ENCODE measurements at regions not wholly inside any gene's neighbourhood (a gene's known extent, or its start where the extent isn't known, plus 50 kb on each side); places are given as distances from the start of the nearest gene placed in this dataset.

GRCh38 chr12:87820524-87821202 lies 208.5 kb downstream of the C12orf50 start:
- Histone ChIP-seq H3K4me1 (ENCODE audit: control insufficient read depth in 1 of 2, insufficient read depth in 1 of 2, low read depth in 1 of 2, low read length in 1 of 2) (no peaks in the 10 kb centered on the region), H3K27ac (no peak overlapping the region), H3K27me3 (no peaks in the 10 kb centered on the region), H3K4me3 (ENCODE audit: low read depth in 1 of 2, low read length in 1 of 2) (no peak overlapping the region), H3K36me3 (no peaks in the 10 kb centered on the region), H3K9me3 (no peaks in the 10 kb centered on the region)
- no peak for TF ChIP-seq CTCF (IDR thresholded peaks at IDR 0.05)

GRCh38 chr12:87818441-87818840 lies 210.8 kb downstream of the C12orf50 start:
- no peaks in the 10 kb centered on the region for H3K4me1 ChIP-seq (ENCODE audit: control insufficient read depth in 1 of 2, insufficient read depth in 1 of 2, low read depth in 1 of 2, low read length in 1 of 2)
- H3K27me3 ChIP-seq = no peaks in the 10 kb centered on the region
- H3K4me3 ChIP-seq (ENCODE audit: low read depth in 1 of 2, low read length in 1 of 2) = no peak overlapping the region
- H3K36me3 ChIP-seq = no peaks in the 10 kb centered on the region
- H3K27ac ChIP-seq = no peak overlapping the region
- H3K9me3 ChIP-seq = no peaks in the 10 kb centered on the region
- no peak for TF ChIP-seq CTCF (IDR thresholded peaks at IDR 0.05)

- Histone ChIP-seq H3K4me3 (ENCODE audit: low read depth in 1 of 2, low read length in 1 of 2) (no peak overlapping the region), H3K9me3 (no peaks in the 10 kb centered on the region)
- no peak for TF ChIP-seq CTCF (IDR thresholded peaks at IDR 0.05)
These were observed 213.2 kb downstream of the C12orf50 start for GRCh38 chr12:87815771-87816585.

GRCh38 chr12:87814625-87815024 lies 214.6 kb downstream of the C12orf50 start:
- H3K4me1 ChIP-seq (ENCODE audit: control insufficient read depth in 1 of 2, insufficient read depth in 1 of 2, low read depth in 1 of 2, low read length in 1 of 2) = no peaks in the 10 kb centered on the region
- no peak overlapping the region for H3K27ac ChIP-seq
- H3K4me3 ChIP-seq (ENCODE audit: low read depth in 1 of 2, low read length in 1 of 2) = no peak overlapping the region
- TF ChIP-seq CTCF (IDR thresholded peaks at IDR 0.05) = no peak
- H3K9me3 ChIP-seq = no peaks in the 10 kb centered on the region
- H3K36me3 ChIP-seq = no peaks in the 10 kb centered on the region
- no peaks in the 10 kb centered on the region for H3K27me3 ChIP-seq

More at GRCh38 chr12:87815771-87816585, 213.2 kb downstream of the C12orf50 start:
- Histone ChIP-seq H3K36me3 (no peaks in the 10 kb centered on the region), H3K27ac (no peak overlapping the region), H3K27me3 (no peaks in the 10 kb centered on the region), H3K4me1 (ENCODE audit: control insufficient read depth in 1 of 2, insufficient read depth in 1 of 2, low read depth in 1 of 2, low read length in 1 of 2) (no peaks in the 10 kb centered on the region)

- Histone ChIP-seq H3K27ac (no peak overlapping the region), H3K36me3 (no peaks in the 10 kb centered on the region), H3K9me3 (no peaks in the 10 kb centered on the region), H3K4me3 (ENCODE audit: low read depth in 1 of 2, low read length in 1 of 2) (no peak overlapping the region), H3K4me1 (ENCODE audit: control insufficient read depth in 1 of 2, insufficient read depth in 1 of 2, low read depth in 1 of 2, low read length in 1 of 2) (no peaks in the 10 kb centered on the region), H3K27me3 (no peaks in the 10 kb centered on the region)
- TF ChIP-seq CTCF (IDR thresholded peaks at IDR 0.05) = no peak
These were observed 215.5 kb downstream of the C12orf50 start for GRCh38 chr12:87813476-87814234.
